ENCODE measurements at regions not wholly inside any gene's neighbourhood (a gene's known extent, or its start where the extent isn't known, plus 50 kb on each side); places are given as distances from the start of the nearest gene placed in this dataset.

DNA sequence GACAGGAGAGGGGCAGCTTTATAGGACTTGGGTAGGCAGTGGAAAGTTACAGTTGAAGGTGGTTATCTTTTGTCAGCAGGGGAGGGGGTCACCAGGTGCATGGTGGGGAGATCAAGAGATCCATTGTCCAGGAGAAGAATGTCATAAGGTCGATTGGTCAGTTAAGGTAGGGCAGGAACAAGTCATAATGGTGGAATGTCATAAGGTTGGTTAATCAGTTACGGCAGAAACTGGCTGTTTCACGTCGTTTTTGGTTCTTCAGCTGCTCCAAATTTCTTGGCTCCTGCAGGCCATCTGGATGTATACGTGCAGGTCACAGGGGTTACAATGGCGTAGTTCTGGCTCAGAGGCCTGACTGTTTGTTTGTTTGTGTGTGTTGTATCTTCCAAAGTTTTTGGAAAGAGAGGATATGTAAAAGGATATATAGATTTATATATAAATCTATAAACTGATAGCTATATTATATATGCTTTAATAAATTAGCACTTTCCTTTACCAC is 565.1 kb downstream of the ZNF385D start:
- TF ChIP-seq POLR2A (IDR thresholded peaks at IDR 0.05; ENCODE audit: low read length), result no peak
- no peak for TF ChIP-seq CEBPB (IDR thresholded peaks at IDR 0.05)
- TF ChIP-seq, protein P1, sequence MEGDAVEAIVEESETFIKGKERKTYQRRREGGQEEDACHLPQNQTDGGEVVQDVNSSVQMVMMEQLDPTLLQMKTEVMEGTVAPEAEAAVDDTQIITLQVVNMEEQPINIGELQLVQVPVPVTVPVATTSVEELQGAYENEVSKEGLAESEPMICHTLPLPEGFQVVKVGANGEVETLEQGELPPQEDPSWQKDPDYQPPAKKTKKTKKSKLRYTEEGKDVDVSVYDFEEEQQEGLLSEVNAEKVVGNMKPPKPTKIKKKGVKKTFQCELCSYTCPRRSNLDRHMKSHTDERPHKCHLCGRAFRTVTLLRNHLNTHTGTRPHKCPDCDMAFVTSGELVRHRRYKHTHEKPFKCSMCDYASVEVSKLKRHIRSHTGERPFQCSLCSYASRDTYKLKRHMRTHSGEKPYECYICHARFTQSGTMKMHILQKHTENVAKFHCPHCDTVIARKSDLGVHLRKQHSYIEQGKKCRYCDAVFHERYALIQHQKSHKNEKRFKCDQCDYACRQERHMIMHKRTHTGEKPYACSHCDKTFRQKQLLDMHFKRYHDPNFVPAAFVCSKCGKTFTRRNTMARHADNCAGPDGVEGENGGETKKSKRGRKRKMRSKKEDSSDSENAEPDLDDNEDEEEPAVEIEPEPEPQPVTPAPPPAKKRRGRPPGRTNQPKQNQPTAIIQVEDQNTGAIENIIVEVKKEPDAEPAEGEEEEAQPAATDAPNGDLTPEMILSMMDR (IDR thresholded peaks at IDR 0.05), result no peak
- no peak for TF ChIP-seq PHF8 (IDR thresholded peaks at IDR 0.05; ENCODE audit: borderline replicate concordance, low read depth)
- no peak for TF ChIP-seq RFX5 (IDR thresholded peaks at IDR 0.05)
- TF ChIP-seq SMC3 (IDR thresholded peaks at IDR 0.05), result no peak
- TF ChIP-seq MAX (IDR thresholded peaks at IDR 0.05), result no peak
- TF ChIP-seq, protein P2, sequence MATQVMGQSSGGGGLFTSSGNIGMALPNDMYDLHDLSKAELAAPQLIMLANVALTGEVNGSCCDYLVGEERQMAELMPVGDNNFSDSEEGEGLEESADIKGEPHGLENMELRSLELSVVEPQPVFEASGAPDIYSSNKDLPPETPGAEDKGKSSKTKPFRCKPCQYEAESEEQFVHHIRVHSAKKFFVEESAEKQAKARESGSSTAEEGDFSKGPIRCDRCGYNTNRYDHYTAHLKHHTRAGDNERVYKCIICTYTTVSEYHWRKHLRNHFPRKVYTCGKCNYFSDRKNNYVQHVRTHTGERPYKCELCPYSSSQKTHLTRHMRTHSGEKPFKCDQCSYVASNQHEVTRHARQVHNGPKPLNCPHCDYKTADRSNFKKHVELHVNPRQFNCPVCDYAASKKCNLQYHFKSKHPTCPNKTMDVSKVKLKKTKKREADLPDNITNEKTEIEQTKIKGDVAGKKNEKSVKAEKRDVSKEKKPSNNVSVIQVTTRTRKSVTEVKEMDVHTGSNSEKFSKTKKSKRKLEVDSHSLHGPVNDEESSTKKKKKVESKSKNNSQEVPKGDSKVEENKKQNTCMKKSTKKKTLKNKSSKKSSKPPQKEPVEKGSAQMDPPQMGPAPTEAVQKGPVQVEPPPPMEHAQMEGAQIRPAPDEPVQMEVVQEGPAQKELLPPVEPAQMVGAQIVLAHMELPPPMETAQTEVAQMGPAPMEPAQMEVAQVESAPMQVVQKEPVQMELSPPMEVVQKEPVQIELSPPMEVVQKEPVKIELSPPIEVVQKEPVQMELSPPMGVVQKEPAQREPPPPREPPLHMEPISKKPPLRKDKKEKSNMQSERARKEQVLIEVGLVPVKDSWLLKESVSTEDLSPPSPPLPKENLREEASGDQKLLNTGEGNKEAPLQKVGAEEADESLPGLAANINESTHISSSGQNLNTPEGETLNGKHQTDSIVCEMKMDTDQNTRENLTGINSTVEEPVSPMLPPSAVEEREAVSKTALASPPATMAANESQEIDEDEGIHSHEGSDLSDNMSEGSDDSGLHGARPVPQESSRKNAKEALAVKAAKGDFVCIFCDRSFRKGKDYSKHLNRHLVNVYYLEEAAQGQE (IDR thresholded peaks at IDR 0.05), result no peak
- TF ChIP-seq, protein P3, sequence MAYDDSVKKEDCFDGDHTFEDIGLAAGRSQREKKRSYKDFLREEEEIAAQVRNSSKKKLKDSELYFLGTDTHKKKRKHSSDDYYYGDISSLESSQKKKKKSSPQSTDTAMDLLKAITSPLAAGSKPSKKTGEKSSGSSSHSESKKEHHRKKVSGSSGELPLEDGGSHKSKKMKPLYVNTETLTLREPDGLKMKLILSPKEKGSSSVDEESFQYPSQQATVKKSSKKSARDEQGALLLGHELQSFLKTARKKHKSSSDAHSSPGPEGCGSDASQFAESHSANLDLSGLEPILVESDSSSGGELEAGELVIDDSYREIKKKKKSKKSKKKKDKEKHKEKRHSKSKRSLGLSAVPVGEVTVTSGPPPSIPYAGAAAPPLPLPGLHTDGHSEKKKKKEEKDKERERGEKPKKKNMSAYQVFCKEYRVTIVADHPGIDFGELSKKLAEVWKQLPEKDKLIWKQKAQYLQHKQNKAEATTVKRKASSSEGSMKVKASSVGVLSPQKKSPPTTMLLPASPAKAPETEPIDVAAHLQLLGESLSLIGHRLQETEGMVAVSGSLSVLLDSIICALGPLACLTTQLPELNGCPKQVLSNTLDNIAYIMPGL (CRISPR knock-in tag; IDR thresholded peaks at IDR 0.05; ENCODE audit: borderline replicate concordance), result no peak
- no peak for TF ChIP-seq RNF2 (IDR thresholded peaks at IDR 0.05; ENCODE audit: borderline replicate concordance, low read depth)

Measured in A549 (cell line).